GM19328 (cell line): ENCODE measurements at regions not wholly inside any gene's neighbourhood (a gene's known extent, or its start where the extent isn't known, plus 50 kb on each side); places are given as distances from the start of the nearest gene placed in this dataset.

Experiments
- ATAC-seq: cut with Tn5 transposase; IDR thresholded peaks from one replicate; pipeline ENCODE4 v1.9.1; 2021; ENCODE audit warnings: mild to moderate bottlenecking, moderate library complexity; ENCODE audit not compliant: unreplicated experiment

DNA sequence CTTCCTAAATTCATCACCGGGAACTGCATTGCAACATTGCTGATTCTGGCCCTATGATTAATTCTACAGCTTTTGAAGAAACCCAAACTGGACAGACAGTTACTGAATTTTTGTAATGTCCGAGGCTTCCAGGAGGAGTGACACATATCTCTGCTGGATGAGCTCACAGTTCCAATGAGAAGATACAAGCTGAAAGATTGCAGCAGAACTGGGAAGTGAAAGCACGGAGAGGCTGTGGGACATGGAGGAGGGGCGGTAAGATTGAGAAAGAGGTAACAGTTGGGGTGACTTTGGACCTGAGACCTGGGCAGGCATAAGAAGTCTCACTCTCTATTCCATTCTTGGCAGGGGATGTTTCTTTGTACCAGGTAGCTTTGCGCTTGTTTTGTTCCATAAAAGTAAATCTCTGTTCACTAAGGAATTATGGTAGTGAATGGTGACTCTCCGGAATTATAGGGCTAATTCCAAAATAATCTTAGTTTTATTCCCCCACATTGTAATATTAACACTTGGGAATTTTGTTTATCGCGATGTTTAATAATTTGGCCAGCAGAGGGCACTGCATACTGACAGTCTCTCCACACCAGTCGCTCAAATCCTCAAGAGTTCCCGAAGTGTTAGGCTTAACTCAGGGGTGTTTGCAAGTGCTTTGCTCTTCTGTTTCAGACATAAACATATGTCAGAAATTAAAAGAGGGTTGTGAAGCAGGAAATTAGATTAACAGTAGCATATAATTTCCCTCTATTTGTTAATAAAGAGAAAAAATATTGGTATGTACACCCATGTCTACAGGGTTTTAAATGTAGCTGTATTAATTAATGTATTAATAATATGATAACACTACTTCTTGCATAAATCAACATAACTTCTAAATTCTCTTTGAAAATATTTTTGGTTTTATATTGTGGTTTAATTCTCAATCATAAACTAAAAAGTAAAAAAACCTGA is 201.4 kb downstream of the SOCS6 start:
- ATAC-seq = no peak

DNA sequence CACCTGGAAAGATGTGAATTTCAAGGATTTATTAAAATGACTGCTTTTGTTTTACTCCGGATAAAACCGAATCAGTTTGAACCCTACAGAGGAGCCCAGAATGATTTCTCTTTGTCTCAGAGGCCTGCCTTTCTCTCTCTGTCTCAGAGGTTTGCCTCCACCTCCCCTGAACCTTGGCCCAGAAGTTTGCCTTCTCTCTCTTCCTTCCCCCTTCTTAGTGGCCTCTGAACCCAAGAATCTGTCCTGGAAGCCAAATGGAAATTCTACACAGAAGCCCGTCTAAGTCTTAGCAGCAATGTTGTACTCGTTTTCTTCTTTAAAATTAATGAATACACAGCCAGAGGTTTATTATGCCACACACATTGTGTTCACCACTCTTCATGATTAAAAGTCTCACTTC is 200.7 kb downstream of the SOCS6 start:
- ATAC-seq = no peak

DNA sequence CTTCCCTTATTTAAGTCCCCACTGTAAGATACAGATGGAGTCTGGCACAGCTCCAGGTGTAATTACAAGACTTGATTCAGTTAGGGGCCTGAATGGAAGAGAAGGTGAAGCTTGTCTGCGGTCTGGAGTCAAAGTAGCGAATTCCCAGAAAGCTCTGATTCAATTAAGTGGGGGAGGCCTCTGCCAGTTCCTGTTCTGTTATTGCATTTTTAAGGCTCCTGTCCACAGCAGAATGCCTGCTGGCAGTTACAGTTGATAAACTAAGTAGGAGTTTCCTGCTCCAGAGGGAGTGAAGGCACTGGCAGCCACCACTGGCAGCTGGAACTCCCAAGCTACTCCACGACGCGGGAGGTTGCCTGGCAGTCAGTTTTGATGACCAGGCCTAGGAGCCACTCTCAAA is 181.1 kb downstream of the SOCS6 start:
- ATAC-seq = no peak

DNA sequence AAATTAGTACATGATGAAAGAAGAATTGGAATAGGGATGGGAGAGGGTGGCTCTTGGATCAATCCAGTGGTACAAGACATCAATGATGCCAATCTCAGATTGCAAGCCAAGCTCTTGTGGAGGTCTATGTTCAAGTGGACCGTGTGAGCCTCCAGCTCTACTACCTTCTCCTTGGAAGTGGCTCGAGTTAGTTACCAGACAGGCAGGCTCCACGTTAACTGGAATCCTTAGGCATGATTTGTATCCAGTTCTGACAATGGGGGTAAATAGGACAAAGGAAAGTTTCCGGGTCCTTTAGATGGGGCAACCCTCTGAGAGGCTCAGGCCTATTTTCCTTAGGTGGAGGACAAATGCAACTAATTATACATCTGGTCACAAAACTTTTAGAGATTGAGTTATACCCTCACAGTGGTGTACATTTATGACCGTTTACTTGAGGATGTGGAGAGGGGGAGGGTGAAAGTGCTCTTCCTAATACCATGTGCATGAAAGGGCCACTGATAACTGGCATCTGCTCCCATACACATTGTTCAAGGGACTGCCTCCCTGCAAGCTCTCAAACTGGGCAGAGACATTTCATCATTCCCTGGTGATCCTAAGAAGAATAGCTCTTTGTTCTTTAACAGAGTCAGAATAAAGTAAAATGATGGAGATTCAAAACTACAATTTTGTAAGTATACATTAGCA is 180.2 kb downstream of the SOCS6 start:
- no peak for ATAC-seq

DNA sequence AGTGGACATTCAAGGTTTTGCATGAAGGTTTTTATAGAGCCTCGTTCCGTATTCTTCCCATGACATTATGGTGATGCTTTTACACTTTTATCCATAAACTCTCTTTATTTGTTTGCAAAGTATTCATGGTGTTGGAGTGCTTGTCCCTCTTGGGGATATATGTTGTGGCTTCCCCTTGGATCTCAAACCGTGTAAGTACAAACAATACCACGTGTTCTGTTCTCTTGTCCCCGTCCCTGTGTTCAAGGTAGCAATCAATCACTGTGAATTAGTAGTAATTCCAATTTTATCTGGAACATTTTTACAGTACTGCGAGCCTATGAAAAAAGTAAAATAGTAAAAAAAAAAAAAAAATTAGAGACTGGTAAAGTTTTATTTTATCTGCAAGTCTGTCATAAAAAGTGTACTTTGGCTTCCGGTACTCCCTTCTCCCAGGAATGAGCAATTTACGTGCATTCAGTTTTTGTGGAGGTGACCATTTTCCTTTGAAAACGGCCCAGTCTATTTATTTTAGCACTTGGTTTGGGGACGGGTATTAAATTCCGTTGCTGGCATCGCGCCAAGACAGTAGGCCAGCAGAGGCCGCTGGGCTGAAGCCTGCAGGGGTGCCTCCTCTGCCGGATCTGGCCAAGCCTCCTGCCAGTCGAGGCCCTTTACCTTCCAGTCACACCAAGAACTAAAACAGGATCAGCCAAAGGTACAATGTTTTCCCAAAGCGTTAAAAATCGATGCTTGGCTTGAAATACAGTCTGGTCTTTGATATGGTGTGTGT is 175.7 kb downstream of the SOCS6 start:
- ATAC-seq = no peak

DNA sequence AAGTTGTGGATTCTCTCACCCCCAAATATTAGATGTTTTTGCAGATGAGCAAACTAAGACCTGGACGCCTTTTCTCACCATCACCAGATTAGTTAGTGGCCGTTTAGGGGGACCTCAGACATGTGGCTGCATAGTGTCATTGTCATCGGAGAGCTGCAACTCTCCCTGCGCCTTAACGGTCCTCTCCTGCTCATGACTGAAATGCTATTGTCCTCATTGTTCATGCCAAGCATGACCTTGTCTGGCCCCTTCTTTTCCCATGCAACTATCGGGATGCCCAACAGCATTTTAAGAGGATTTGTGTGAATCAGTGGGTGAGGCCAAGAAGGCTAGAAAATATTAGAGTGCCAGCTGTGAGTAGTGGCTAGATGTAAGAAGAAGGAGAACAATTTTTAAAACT is 174.2 kb downstream of the SOCS6 start:
- ATAC-seq = no peak

DNA sequence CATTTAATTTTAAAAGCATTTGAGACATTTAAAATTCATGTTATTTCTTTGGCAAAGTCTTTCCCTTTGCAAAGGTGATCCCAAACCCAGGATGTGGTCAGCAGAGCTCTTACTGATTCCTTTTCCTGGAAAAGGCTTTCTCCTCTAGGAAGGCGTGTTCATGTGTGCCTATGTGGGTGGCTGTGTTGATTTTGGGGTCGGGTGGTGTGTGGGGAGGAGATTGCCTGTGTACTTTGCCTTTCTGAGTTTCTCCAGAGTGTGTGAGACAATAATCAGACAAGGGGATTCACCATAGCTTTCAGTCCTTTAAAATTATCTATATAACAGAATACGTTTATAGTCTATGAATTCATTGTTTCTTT is 173.2 kb downstream of the SOCS6 start:
- no peak for ATAC-seq

DNA sequence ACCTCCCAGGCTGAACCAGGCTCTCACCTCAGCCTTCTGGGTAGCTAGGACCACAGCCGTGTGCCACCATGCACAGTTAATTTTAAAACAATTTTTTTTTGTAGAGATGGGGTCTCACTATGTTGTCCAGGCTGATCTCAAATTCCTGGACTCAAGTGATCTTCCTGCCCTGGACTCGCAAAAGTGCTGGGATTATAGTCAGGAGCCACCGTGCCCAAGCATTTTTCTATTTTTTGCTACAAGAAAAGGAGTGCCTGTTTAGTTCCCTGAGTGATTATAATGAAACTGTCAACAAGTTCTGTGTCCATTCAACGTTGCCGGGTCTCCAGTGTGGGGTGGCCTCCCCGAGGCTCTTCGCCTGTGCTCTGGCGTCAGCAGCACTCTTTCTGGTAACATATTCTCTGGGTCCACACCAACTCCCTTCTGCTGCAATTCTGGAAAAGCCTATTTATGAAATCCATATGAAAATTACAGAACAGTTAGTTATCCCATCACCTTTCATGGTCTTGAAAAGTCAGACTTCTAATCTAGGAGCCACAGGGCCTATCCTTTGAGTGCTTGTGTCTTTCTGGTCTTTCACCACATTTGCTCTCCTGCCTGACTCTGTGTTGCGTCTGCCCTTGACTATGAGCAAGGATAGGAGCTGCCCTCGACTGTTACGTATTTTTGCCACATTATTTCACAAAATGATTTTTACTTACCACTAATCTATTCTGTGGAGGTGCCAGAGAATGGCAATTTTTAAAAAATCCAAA is 172.7 kb downstream of the SOCS6 start:
- ATAC-seq = no peak

DNA sequence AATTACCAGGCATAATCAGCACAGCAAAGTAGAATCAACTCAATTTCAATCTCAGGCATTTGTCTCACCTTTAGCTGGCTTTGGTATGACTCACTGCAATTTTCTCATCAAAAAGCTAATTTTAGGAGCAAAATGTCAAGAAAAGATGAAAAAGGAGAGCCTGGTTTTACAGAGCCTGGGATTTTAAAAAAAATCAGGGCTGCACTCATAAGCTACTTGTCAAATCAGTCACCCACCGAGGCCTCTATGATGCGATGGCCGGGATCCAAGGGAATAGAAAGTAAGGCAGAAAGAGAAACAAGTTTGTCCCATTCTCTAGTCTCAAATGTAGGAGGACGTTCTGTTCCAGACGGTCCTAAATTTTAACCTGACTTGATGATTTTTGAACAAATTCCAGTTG is 170.9 kb downstream of the SOCS6 start:
- no peak for ATAC-seq

DNA sequence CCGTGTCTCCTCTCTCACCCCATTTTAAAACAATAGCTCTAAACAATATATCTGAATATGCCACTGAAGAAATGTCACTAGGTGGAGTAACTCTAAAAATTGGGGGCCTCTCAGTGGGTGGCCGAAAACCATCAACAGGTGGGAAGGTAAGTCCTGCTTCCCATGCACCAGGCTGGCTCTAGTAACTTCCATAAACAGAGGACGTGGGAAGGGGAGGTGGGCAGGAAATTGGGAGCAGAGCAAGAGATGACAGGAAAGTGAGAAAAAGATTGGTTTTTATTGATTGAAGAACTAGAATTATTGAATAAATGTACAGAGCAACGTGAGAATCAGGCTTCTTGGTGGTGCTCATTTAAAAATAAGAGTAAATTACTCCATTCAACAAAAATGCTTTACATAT is 170.4 kb downstream of the SOCS6 start:
- no peak for ATAC-seq

DNA sequence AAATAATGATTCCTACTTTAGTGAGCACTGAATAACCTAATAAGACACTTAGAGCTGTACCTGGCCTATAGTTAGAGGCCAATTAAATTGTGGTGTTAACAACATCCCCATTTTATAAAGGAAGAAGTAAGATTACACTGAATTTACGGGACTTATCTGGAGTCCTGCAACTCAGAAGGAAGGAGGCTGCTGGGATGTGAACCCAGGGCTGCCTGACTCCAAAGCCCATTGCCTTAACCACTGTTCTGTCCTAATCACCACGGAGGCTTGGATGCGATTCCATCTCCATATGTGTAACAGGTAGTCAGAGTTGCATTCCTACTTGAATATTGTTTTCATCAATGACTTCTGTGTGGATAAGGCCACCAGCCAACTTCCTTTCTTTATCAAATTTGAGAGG is 168.9 kb downstream of the SOCS6 start:
- no peak for ATAC-seq

DNA sequence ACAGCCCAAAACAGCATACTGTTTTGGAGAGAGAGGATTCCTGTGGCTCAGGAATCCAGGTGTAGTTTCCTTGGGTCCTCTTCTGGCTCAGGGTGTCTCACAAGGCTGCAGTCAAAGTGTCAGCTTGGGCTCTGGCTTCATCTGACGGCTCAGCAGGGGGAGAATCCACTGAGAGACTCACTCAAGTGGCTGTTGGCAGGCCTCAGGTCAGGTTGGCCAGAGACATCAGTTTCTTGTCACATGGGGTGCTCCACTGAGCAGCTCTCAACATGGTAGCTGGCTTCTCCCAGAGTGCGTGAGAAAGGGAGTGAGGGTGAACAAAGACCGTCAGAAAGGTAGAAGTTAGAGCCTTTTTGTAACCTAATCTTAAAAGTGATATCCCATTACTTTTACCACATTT is 168.4 kb downstream of the SOCS6 start:
- no peak for ATAC-seq

DNA sequence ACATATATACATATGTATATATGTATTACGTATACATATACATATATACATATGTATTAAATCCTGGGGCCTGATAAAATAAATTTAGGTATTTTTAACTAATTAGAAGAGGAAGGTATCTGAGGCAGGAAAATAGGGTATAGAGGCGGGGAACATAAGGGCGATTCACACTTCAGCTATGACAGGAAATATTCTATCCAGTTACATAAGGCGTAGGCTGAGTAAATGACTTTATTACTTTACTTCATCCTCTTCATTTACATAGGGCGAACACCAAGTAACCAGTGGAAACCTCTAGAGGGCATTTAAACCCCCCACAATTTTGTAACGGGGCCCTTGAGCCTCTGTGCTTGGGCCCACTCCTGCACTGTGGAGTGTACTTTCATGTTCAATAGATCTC is 167.5 kb downstream of the SOCS6 start:
- no peak for ATAC-seq

DNA sequence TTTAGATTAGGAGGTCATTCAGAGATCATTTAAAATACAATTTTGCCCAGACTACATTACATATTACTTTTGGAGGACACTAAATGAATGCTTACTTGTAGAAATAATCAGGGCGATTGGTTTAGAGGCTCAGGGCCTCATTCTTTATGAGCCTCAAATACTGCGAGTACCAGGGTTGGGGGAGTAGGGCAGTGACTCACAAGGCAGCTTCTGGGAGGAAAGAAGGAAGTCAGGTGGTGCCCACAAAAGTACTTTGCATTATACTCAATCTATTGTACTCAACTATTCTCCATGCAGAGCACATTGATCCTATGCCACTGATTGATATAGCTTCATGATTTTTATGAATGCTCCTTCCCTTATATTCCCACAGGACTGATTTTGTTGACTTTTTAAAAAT is 166.9 kb downstream of the SOCS6 start:
- ATAC-seq = no peak

DNA sequence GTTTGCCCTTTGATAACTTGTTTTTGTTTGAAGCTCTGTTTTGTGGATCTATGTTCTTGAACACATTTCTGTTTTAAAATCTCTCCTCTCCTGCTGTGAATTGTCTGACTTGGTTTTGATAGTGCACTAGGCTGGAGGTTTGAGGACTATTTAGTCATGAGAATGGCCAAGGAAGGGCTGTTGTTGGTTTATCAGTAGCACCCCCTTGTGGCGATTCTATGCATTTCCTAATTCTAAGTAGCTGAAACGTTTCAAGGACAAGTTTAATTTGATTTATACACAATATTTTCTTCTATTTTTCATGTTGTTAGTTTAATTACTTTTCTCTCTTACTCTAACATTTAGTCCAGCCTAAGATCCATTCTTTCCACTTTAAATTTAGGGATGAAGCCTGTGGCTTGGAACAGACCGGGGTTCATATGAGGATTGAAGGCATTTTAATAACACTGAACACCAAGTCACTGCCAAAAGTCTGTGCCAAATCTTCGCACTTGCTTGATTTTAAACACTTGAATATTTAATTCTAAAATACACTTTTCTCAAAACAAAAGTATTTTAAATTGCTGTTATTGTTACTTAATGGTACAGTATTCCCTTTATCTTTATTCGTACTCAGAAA is 166.0 kb downstream of the SOCS6 start:
- ATAC-seq = no peak

DNA sequence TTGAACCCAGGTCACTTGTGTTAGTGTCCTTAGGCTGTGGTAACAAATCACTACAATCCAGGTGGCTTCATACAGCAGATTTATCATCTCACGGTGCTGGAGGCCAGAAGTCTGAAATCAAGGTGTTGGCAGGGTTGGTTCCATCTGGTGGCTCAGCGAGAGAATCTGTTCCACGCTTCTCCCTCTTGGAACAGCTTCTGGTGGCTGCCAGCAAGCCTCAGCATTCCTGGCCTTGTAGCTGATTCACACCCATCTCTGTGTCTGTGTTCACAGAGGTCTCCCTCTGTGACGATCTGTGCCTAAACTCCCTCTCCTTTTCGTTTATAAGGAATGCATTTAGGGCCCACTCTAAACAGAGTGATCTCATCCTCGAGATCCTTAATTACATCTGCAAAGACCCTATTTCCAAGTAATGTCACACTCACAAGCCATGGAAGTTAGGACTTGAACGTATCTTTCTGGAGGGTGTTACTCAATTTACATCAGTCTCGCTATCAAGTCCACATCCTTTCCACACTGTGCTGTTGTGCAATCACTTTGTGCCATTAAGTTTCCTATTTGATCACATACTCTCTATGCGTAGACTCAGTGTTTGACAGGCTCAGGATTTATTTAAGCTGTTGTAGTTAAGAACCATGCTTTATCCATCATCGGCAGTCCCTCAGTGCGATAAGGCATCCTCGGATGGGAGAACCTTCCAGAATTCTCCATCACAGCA is 164.4 kb downstream of the SOCS6 start:
- no peak for ATAC-seq

DNA sequence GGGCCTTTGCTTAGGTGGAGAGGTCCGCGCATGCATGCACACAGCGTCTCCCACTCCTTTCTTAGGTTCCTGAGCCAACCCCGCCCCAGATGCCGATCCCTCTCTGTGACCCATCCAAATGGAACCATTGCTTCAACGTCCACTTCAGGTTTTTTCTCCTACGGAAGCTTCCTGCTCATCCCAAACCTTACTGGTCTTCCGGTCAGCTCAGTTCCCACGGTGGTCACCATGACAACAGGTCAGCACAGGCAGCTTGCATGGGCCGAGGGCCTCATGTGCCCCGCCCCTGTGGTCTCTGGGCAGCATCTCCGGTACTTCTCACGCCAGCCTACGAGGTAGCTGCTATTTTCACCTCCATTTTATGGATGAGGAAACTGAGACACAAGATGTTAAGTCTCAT is 163.7 kb downstream of the SOCS6 start:
- ATAC-seq = no peak

DNA sequence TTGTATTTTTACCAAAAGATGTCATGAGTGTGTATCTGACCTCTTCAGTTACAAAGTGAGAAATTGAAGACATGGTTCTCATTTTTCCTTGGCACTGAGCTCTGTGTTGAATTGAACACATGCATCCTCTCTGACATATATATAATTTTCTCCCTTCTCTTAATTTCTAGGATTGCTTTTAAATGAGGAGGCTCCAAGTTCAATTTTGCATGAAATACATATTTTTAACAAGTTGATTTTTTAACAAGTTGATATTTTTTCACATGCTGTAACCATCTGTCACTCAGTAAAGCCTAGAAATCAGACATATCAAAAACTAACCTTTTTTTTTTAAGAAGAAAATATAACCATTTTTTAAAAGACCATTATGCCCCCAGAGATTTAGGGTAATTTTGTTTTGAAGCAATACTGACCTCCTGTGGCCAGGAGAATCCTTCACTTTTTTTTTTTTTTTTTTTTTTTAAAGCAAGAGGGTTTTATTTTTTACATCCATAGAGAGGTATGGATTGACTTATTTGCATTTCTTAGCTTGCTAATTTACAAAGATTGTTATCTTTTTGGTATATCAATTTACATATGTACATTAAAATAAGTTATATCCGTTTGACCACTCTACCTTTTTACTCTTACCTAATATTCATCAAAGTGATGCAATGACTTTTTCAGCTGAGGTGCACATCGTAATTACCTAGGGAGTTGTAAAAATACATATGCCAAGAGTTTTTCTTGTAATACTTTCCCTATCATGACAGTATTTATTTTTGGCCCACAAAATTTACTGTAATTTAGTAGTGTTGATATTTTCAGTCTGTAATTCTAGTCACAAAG is 161.8 kb downstream of the SOCS6 start:
- no peak for ATAC-seq

DNA sequence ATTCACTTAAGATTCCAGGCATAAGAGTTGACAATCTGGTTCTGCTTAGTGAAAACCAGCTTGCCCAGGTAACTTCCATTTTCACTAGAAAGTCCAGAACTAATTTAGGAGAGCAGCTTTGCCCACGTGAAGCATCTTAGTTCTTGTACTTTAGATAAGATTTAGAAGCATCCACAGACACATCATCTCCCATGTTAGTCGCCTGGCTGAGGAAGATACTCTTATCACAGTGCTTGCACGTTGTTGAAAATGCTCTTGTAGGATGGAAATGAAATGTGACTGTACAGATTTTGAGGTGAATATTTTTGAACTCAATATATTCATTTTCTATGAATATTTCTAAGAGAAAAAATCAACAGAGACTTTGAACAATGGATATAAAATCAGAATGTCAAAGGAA is 159.7 kb downstream of the SOCS6 start:
- ATAC-seq = no peak
